ENCODE measurements at regions not wholly inside any gene's neighbourhood (a gene's known extent, or its start where the extent isn't known, plus 50 kb on each side); places are given as distances from the start of the nearest gene placed in this dataset.

DNA sequence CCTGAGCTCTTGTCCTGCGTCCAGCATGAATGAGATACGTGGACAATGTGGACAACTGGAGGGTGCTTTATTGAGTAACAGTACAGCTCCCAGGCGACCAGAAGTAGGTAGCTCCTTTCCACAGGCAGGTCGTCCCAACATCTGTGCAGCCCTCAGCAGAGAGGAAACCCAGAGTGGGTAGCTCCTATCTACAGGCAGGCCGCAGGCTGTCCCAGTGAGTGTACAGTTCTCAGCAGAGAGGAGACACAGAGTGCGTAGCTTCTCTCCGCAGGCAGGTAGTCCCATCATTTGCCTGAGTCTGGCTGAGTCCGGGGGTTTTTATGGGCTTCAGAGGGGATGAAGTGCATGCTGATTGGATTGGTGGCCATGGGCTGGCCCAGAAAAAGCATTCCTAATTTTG, 373.3 kb downstream of the CHSY3 start:
- Mint-ChIP-seq H3K27me3 (ENCODE audit: low read depth) (no peaks in the 10 kb centered on the region), H3K9me3 (no peaks in the 10 kb centered on the region), H3K4me3 (no peak overlapping the region), H3K4me1 (no peaks in the 10 kb centered on the region), H3K27ac (ENCODE audit: unreplicated experiment) (no peak overlapping the region), H3K36me3 (ENCODE audit: low read depth) (no peaks in the 10 kb centered on the region)
- no peak for DNase-seq (ENCODE audit: low read depth, low spot score)
- TF ChIP-seq, protein P1, sequence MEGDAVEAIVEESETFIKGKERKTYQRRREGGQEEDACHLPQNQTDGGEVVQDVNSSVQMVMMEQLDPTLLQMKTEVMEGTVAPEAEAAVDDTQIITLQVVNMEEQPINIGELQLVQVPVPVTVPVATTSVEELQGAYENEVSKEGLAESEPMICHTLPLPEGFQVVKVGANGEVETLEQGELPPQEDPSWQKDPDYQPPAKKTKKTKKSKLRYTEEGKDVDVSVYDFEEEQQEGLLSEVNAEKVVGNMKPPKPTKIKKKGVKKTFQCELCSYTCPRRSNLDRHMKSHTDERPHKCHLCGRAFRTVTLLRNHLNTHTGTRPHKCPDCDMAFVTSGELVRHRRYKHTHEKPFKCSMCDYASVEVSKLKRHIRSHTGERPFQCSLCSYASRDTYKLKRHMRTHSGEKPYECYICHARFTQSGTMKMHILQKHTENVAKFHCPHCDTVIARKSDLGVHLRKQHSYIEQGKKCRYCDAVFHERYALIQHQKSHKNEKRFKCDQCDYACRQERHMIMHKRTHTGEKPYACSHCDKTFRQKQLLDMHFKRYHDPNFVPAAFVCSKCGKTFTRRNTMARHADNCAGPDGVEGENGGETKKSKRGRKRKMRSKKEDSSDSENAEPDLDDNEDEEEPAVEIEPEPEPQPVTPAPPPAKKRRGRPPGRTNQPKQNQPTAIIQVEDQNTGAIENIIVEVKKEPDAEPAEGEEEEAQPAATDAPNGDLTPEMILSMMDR (conservative IDR thresholded peaks at IDR 0.05) = no peak

DNA sequence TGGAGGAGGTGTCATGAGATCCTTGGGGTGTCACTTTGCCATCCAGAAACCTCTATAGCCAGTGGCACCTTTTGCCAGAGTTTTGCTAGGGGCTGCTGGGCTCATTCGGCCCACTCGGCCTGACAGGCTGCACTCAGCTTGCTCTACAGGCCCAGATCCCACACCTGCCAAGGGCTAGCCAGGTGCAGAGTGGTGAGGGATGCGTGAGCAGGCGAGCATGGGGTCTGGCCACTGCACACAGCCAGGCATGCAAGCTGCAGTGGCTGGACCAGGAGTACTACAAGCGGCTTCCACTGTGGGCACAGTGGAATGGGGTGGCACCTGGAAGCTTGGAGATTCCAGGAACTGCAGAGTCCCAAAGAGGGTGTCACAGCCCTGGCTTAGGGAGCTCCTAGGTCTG, 372.7 kb downstream of the CHSY3 start:
- Mint-ChIP-seq H3K36me3 (ENCODE audit: low read depth) (no peaks in the 10 kb centered on the region), H3K27ac (ENCODE audit: unreplicated experiment) (no peak overlapping the region), H3K4me3 (no peak overlapping the region), H3K27me3 (ENCODE audit: low read depth) (no peaks in the 10 kb centered on the region), H3K4me1 (no peaks in the 10 kb centered on the region), H3K9me3 (no peaks in the 10 kb centered on the region)
- TF ChIP-seq, protein P1 (conservative IDR thresholded peaks at IDR 0.05) = no peak
- DNase-seq (ENCODE audit: low read depth, low spot score) = no peak

DNA sequence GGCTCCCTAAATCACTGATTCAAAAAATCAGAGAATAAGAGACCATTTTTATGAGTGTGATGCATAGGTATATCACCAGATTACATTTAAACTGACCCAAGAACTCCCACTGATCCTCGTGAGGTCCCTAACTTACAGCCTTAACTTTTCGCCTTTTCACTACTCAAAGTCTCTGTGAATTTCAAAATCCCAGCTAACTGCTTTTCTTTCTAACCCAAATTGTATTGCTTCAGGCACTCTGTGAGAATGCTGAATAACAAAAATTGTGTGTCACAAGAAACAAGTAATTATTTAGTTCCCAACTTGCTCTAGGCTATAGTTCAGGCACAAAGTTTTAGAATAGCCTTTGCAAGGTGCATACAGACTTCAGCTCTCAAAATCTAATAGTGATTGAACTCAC, 368.6 kb downstream of the CHSY3 start:
- H3K27me3 Mint-ChIP-seq (ENCODE audit: low read depth) = no peaks in the 10 kb centered on the region
- no peak overlapping the region for H3K4me3 Mint-ChIP-seq
- no peaks in the 10 kb centered on the region for H3K9me3 Mint-ChIP-seq
- DNase-seq (ENCODE audit: low read depth, low spot score) = no peak
- TF ChIP-seq, protein P1 (conservative IDR thresholded peaks at IDR 0.05) = no peak
- H3K4me1 Mint-ChIP-seq = no peaks in the 10 kb centered on the region
- H3K27ac Mint-ChIP-seq (ENCODE audit: unreplicated experiment) = no peak overlapping the region
- no peaks in the 10 kb centered on the region for H3K36me3 Mint-ChIP-seq (ENCODE audit: low read depth)

DNA sequence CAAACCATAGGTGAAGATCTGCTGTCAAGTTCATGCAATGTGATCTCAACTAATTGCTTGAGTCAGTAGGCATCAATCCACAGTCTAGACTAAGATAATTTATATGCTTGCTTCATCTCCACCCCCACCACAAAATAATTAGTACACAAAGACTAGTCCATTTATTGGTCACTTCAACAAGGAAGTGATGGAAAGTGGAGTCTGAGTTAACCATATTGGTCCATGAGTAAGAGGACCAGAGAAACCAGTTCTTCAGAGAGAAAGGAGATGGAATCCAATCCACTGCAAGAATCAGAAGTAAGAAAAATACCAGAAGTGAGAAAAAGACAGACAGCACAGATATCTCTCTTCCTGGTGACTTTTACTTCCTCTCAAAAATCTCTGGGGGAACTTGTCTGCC, 366.5 kb downstream of the CHSY3 start:
- TF ChIP-seq, protein P1 (conservative IDR thresholded peaks at IDR 0.05) = no peak
- H3K36me3 Mint-ChIP-seq (ENCODE audit: low read depth) = no peaks in the 10 kb centered on the region
- H3K4me3 Mint-ChIP-seq = no peak overlapping the region
- H3K9me3 Mint-ChIP-seq = no peaks in the 10 kb centered on the region
- H3K27ac Mint-ChIP-seq (ENCODE audit: unreplicated experiment) = no peak overlapping the region
- no peaks in the 10 kb centered on the region for H3K27me3 Mint-ChIP-seq (ENCODE audit: low read depth)
- DNase-seq (ENCODE audit: low read depth, low spot score) = no peak
- no peaks in the 10 kb centered on the region for H3K4me1 Mint-ChIP-seq

DNA sequence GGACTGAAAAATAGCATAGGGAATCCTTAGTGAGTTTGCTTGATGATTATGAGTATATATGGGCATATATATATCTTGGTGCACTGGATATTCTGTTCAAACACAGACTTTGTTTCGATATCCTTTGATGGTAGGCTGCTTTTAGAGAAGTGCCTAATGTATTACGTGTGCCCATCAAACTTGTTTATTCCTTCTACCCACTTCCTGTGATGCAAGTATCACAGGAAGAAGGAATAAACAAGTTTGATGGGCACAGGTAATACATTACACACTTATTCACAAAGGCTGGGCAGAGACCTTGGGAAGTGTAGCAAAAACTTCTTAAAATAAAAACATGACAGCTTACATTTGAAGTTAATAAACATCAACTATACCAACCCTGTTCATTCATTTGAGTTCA, 364.2 kb downstream of the CHSY3 start:
- no peaks in the 10 kb centered on the region for H3K27me3 Mint-ChIP-seq (ENCODE audit: low read depth)
- TF ChIP-seq, protein P1 (conservative IDR thresholded peaks at IDR 0.05) = no peak
- no peaks in the 10 kb centered on the region for H3K36me3 Mint-ChIP-seq (ENCODE audit: low read depth)
- no peak overlapping the region for H3K27ac Mint-ChIP-seq (ENCODE audit: unreplicated experiment)
- no peak overlapping the region for H3K4me3 Mint-ChIP-seq
- no peaks in the 10 kb centered on the region for H3K4me1 Mint-ChIP-seq
- DNase-seq (ENCODE audit: low read depth, low spot score) = no peak
- no peaks in the 10 kb centered on the region for H3K9me3 Mint-ChIP-seq

DNA sequence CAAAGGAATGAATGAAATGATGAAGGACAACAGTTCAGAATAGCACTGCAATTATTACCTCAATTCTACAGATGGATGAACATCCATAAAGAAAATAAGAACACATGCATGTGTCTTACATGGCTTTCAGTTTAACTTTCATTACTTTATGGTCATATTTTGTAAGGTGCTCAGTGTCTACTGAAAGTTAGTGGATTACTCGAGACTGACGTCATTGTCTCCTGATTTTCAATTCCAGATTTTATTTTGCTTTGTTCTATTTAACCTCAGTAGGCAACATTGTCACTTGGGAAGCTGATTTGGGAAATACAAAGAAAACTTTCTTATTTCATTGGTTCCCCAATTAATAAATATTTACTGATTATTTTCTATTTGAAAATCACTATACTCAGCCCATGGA, 363.7 kb downstream of the CHSY3 start:
- DNase-seq (ENCODE audit: low read depth, low spot score) = no peak
- Mint-ChIP-seq H3K27me3 (ENCODE audit: low read depth) (no peaks in the 10 kb centered on the region), H3K36me3 (ENCODE audit: low read depth) (no peaks in the 10 kb centered on the region), H3K4me1 (no peaks in the 10 kb centered on the region), H3K27ac (ENCODE audit: unreplicated experiment) (no peak overlapping the region), H3K9me3 (no peaks in the 10 kb centered on the region), H3K4me3 (no peak overlapping the region)
- TF ChIP-seq, protein P1 (conservative IDR thresholded peaks at IDR 0.05) = no peak
